GM12878 (cell line): ENCODE measurements at regions not wholly inside any gene's neighbourhood (a gene's known extent, or its start where the extent isn't known, plus 50 kb on each side); places are given as distances from the start of the nearest gene placed in this dataset.
"Not testable (repeated sequence)": the region's sequence is repeated elsewhere in the genome, so short reads cannot be mapped to it uniquely, and the experiment has no call there.

Experiments used
- ATF7 ChIP-seq: fragments of 450-650 bp; IDR thresholded peaks from 2 replicates; pipeline ENCODE4 v1.6.1; 2016; ENCODE audit warnings: low read depth, mild to moderate bottlenecking
- EED ChIP-seq: sonication (generic); IDR thresholded peaks from 2 replicates; pipeline ENCODE4 v1.6.1; 2016; ENCODE audit warnings: antibody characterized with exemption, low read depth
- EGR1 ChIP-seq, 2 experiments: IDR thresholded peaks; 1 replicate in 1 of 2; 2 replicates in 1 of 2; pipeline ENCODE4 v1.6.1; 2011 to 2012; ENCODE audit warnings: low read depth in 2 of 2, low read length in 2 of 2, borderline replicate concordance in 1 of 2, mild to moderate bottlenecking in 1 of 2, moderate library complexity in 1 of 2
- IKZF1 ChIP-seq: fragments of 450-650 bp; conservative IDR thresholded peaks from 2 replicates; pipeline ENCODE4 v1.6.1; 2017; ENCODE audit warnings: antibody characterized with exemption, mild to moderate bottlenecking
- MYC ChIP-seq: IDR thresholded peaks from 2 replicates; pipeline ENCODE4 v1.6.1; 2011; ENCODE audit warnings: mild to moderate bottlenecking, low read length, moderate library complexity, inconsistent platforms; ENCODE audit not compliant: insufficient read depth, insufficient replicate concordance, insufficient read length, severe bottlenecking
- NFYA ChIP-seq: IDR thresholded peaks from 2 replicates; pipeline ENCODE4 v1.6.1; 2011; ENCODE audit warnings: low read depth, mild to moderate bottlenecking, low read length, improper control_type of control experiment, borderline replicate concordance
- NR2C2 ChIP-seq: IDR thresholded peaks from 2 replicates; pipeline ENCODE4 v1.6.1; 2011; ENCODE audit warnings: borderline replicate concordance, low read depth; ENCODE audit not compliant: control insufficient read depth, insufficient read length
- POLR2A ChIP-seq: IDR thresholded peaks from 2 replicates; pipeline ENCODE4 v1.6.1; 2011; ENCODE audit warnings: low read depth, mild to moderate bottlenecking, low read length
- TAF1 ChIP-seq: IDR thresholded peaks from 2 replicates; pipeline ENCODE4 v1.6.1; 2011; ENCODE audit warnings: mild to moderate bottlenecking, low read depth, low read length, borderline replicate concordance
- TF ChIP-seq, protein P1 (sequence below): IDR thresholded peaks from 2 replicates; pipeline ENCODE4 v1.6.1; 2011; ENCODE audit warnings: borderline replicate concordance, low read depth, mild to moderate bottlenecking, moderate library complexity, low read length; ENCODE audit not compliant: insufficient read depth, poor library complexity, severe bottlenecking
- TF ChIP-seq, protein P2 (sequence below): IDR thresholded peaks from 2 replicates; pipeline ENCODE4 v1.6.1; 2012; ENCODE audit warnings: mild to moderate bottlenecking, low read depth, low read length
- TF ChIP-seq, protein P3 (sequence below), 3 experiments: IDR thresholded peaks in 2 of 3; conservative IDR thresholded peaks in 1 of 3; 2 replicates each; pipeline ENCODE4 v1.5.1; 2011; ENCODE audit warnings: low read depth in 3 of 3, low read length in 3 of 3, mild to moderate bottlenecking in 3 of 3, control low read depth in 2 of 3, moderate library complexity in 2 of 3, inconsistent platforms in 1 of 3, mixed read lengths in 1 of 3; ENCODE audit not compliant: control insufficient read depth in 2 of 3, insufficient read depth in 1 of 3; ENCODE audit errors: extremely low read depth in 1 of 3

DNA sequence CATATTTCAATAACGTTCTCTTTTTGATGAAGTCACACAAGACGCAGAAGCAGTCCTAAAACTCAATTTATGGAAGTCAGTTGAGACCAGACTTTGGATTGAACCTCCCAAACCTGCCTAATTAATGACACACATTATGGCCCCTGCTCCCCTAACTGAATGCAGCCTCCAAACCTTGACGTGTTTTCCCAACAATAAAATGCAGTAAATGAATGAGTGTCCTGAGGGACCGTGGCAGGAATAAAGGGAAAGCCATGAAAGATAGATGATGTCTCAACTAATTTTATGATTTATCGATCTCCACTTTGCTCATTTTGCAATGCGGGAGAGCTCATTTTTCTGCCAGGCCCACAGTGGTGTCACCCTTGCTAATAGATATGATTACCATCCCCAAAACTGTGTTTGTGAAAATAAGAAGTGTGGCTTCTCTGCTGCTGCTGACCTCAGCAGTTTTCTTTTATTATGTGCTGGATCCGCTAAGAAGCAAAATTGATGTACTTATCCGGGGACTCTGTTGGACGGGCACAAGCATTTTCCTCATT is 189.9 kb downstream of the NPIPA8 start:
- TF ChIP-seq, protein P1, sequence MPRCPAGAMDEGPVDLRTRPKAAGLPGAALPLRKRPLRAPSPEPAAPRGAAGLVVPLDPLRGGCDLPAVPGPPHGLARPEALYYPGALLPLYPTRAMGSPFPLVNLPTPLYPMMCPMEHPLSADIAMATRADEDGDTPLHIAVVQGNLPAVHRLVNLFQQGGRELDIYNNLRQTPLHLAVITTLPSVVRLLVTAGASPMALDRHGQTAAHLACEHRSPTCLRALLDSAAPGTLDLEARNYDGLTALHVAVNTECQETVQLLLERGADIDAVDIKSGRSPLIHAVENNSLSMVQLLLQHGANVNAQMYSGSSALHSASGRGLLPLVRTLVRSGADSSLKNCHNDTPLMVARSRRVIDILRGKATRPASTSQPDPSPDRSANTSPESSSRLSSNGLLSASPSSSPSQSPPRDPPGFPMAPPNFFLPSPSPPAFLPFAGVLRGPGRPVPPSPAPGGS: not testable (repeated sequence)
- TF ChIP-seq IKZF1; EED; NR2C2; POLR2A; ATF7; EGR1 (IDR thresholded peaks at IDR 0.05; ENCODE audit: borderline replicate concordance in 1 of 2, low read depth in 2 of 2, low read length in 2 of 2); TAF1; MYC; NFYA: not testable (repeated sequence)
- TF ChIP-seq, protein P2, sequence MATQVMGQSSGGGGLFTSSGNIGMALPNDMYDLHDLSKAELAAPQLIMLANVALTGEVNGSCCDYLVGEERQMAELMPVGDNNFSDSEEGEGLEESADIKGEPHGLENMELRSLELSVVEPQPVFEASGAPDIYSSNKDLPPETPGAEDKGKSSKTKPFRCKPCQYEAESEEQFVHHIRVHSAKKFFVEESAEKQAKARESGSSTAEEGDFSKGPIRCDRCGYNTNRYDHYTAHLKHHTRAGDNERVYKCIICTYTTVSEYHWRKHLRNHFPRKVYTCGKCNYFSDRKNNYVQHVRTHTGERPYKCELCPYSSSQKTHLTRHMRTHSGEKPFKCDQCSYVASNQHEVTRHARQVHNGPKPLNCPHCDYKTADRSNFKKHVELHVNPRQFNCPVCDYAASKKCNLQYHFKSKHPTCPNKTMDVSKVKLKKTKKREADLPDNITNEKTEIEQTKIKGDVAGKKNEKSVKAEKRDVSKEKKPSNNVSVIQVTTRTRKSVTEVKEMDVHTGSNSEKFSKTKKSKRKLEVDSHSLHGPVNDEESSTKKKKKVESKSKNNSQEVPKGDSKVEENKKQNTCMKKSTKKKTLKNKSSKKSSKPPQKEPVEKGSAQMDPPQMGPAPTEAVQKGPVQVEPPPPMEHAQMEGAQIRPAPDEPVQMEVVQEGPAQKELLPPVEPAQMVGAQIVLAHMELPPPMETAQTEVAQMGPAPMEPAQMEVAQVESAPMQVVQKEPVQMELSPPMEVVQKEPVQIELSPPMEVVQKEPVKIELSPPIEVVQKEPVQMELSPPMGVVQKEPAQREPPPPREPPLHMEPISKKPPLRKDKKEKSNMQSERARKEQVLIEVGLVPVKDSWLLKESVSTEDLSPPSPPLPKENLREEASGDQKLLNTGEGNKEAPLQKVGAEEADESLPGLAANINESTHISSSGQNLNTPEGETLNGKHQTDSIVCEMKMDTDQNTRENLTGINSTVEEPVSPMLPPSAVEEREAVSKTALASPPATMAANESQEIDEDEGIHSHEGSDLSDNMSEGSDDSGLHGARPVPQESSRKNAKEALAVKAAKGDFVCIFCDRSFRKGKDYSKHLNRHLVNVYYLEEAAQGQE: not testable (repeated sequence)
- TF ChIP-seq, protein P3, sequence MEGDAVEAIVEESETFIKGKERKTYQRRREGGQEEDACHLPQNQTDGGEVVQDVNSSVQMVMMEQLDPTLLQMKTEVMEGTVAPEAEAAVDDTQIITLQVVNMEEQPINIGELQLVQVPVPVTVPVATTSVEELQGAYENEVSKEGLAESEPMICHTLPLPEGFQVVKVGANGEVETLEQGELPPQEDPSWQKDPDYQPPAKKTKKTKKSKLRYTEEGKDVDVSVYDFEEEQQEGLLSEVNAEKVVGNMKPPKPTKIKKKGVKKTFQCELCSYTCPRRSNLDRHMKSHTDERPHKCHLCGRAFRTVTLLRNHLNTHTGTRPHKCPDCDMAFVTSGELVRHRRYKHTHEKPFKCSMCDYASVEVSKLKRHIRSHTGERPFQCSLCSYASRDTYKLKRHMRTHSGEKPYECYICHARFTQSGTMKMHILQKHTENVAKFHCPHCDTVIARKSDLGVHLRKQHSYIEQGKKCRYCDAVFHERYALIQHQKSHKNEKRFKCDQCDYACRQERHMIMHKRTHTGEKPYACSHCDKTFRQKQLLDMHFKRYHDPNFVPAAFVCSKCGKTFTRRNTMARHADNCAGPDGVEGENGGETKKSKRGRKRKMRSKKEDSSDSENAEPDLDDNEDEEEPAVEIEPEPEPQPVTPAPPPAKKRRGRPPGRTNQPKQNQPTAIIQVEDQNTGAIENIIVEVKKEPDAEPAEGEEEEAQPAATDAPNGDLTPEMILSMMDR (IDR thresholded peaks at IDR 0.05 in 2 of 3, conservative IDR thresholded peaks at IDR 0.05 in 1 of 3; ENCODE audit: control insufficient read depth in 2 of 3, extremely low read depth in 1 of 3, insufficient read depth in 1 of 3, low read depth in 3 of 3, low read length in 3 of 3): not testable (repeated sequence)
